T-helper 2 cell treated with Interferon-gamma antibody and Interleukin-4, amounts not matched to agents 5 μg/mL and 100 μg/mL, for 36 hours (primary cell): ENCODE measurements at regions not wholly inside any gene's neighbourhood (a gene's known extent, or its start where the extent isn't known, plus 50 kb on each side); places are given as distances from the start of the nearest gene placed in this dataset.

Experiments
- DNase-seq: peaks from one replicate; pipeline ENCODE4 v3.0.0; 2021; ENCODE audit warnings: low spot score
- H3K27ac Mint-ChIP-seq: one replicate; pipeline ENCODE4 v1.8.0; 2021; ENCODE audit warnings: mild to moderate bottlenecking, mixed read lengths
- H3K27me3 Mint-ChIP-seq: one replicate; pipeline ENCODE4 v1.8.0; 2021; ENCODE audit warnings: low read depth, mixed read lengths
- H3K36me3 Mint-ChIP-seq: one replicate; pipeline ENCODE4 v1.8.0; 2021; ENCODE audit warnings: low read depth, mixed read lengths
- H3K4me1 Mint-ChIP-seq: one replicate; pipeline ENCODE4 v1.8.0; 2021; ENCODE audit warnings: low read depth, mixed read lengths
- H3K4me3 Mint-ChIP-seq: one replicate; pipeline ENCODE4 v1.8.0; 2022; ENCODE audit warnings: mild to moderate bottlenecking, moderate library complexity, mixed read lengths
- H3K9me3 Mint-ChIP-seq: one replicate; pipeline ENCODE4 v1.8.0; 2021; ENCODE audit warnings: mixed read lengths

DNA sequence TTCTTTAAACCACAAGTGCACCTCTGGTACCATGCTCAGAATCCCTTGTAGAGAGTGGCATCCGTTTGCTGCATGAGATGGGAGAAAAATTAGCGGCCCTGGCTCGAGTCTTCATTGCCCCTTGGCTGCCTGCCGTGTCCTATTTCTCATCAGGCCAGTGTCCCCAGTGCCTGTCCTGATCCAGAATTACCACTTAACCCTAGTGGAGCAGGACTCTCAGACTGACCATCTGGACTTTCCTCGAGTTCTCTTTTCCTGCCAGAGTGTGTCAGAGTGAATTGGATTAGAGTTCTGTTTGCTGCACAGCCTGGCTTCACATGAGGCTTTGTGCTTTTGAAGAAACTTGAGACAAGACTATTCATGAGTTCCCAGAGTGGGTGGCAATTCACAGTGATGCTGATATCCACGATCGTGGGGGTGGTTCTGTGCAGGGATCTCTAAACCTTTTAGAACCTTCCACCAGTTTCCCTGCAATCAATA lies 92.6 kb downstream of the C9orf152 start:
- H3K4me3 Mint-ChIP-seq: no peak overlapping the region
- peaks cover 11% of the 10 kb centered on the region for H3K4me1 Mint-ChIP-seq

DNA sequence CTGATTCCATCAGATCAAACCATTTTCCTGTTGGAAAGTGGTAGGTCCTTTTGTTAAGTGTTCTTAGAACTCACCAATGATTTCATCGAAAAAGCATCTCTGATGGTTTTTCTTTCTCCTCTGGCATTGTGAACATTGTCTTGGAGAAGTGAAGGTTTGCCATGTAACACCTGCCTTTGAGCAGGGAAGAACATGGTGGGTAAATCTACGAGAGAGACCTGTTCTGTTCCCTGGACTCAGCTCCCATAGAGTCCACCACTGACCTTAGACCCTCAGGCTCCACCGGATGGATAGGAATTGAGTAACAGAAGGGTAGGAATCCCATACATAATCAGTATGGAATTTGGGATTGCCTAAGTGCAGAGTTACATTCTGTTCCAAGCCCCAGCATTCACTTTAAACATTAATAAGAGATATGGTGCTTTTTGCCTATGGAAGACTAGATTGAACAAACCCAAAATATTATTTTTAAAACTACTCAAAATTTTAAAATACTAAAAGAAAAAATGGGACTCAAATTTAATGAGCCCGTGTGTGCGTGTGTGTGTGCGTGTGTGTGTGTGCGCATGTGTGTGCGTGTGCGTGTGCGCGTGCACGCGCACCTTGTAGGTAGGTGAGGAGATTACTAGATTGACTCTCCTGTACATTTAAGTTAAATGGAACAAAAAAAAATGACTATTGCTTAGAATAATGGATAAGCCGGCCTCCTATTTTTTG lies 92.0 kb downstream of the C9orf152 start:
- no peak overlapping the region for H3K4me3 Mint-ChIP-seq
- H3K4me1 Mint-ChIP-seq: peaks cover 11% of the 10 kb centered on the region
- no peaks in the 10 kb centered on the region for H3K9me3 Mint-ChIP-seq
- H3K27ac Mint-ChIP-seq: peak overlapping the region; percentile 26
- peaks cover 9% of the 10 kb centered on the region for H3K36me3 Mint-ChIP-seq
- no peaks in the 10 kb centered on the region for H3K27me3 Mint-ChIP-seq
- no peak for DNase-seq

More for the DNA sequence above, 92.6 kb downstream of the C9orf152 start:
- Mint-ChIP-seq H3K36me3 (peaks cover 9% of the 10 kb centered on the region), H3K27me3 (no peaks in the 10 kb centered on the region), H3K9me3 (no peaks in the 10 kb centered on the region), H3K27ac (no peak overlapping the region)
- DNase-seq: no peak

DNA sequence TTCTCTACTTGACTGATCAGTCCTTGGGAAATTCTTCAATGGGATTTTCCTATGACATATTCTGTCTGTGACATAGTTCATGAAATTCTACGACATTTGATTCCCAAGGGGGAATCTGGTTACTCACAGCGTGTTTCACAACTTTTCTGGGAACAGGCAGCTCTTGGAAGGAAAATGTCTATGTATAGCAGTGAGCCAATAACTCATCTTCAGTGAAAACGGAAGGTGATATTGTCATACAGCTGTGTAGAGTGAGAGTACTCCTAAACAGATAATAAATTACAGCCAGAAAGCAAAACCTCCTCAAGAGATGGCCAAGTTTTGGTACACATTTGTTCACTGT lies 91.4 kb downstream of the C9orf152 start:
- Mint-ChIP-seq H3K4me1 (peaks cover 12% of the 10 kb centered on the region), H3K27ac (no peak overlapping the region), H3K4me3 (no peak overlapping the region), H3K36me3 (peaks cover 9% of the 10 kb centered on the region), H3K9me3 (no peaks in the 10 kb centered on the region), H3K27me3 (no peaks in the 10 kb centered on the region)
- DNase-seq: no peak

DNA sequence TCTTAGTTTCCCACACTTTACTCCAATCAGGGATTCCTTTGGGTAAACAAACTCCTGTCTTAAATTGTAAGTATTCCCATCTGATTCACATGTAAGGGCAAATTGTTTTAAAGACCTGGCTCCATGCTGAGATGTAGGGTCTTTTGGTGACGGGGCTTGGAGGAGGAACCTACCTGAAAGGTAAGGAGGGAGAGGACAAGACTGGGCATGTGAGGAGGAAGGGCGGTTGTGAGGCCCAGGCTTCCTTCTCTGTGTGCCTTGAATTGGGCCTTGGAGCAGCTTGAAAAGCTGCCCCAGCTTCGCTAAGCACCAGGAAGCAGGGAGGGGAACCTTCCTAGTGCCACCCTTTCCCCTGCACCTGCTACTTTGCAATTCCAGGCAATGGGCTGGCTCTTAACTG lies 86.8 kb downstream of the C9orf152 start:
- Mint-ChIP-seq H3K36me3 (peaks cover 2% of the 10 kb centered on the region), H3K4me3 (no peak overlapping the region), H3K27ac (peak overlapping the region; percentile 17), H3K4me1 (peaks cover 31% of the 10 kb centered on the region), H3K27me3 (no peaks in the 10 kb centered on the region), H3K9me3 (no peaks in the 10 kb centered on the region)
- DNase-seq: no peak

DNA sequence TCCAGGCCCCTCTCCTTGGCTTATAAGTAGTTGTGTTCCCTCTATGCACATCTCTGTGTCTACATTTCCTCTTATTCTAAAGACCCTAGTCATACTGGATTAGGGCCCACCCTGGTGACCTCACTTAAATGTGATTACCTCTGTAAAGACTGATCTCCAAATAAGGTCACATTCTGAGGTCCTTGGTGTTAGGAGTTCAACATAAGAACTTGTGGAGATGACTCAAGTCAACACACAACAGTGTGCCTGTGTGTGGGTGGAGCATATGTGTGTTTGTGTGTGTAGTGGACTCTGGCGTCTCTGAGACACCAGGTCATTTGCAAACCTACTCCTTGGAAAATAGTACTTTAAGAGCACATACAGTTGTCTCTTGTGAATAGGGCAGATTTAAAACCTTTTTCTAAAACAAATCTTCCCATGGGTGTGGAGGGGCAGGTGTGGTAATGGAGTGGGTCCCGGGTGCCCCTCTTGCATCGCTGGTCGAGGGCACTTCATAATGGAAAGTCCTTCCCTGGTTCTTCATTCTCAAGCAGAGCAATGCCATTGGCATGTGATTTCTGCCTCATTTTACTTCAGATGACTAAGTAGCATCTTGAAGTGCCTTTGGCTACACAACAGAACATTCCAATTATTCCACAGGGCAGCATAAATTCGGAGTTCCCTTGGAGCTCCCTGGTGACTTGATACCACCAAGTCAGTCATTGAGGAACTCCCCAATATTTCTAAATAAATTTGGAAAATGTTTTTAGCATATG lies 84.4 kb downstream of the C9orf152 start:
- Mint-ChIP-seq H3K36me3 (peaks cover 7% of the 10 kb centered on the region), H3K9me3 (no peaks in the 10 kb centered on the region), H3K4me1 (peaks cover 43% of the 10 kb centered on the region), H3K27me3 (no peaks in the 10 kb centered on the region), H3K27ac (peak overlapping the region; percentile 37), H3K4me3 (no peak overlapping the region)
- DNase-seq: no peak

DNA sequence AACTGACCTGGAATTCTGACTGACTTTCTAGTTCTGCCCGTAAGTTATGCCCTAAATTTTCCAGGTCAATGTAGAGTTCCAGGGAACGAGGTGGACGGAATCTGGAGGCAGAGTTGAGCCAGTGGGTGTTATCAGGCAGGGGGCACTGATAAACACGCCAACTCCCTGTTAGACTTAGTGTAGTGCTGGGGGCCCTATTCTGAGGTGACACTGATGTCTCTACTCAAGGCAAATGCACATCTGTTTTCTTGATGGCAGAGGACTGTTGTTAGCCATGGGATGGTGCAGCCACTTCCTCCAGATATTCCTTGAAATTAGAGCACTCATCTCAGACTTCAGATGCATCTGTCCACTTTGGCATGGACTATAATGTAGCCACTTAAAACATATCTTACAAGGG lies 83.5 kb downstream of the C9orf152 start:
- Mint-ChIP-seq H3K4me3 (no peak overlapping the region), H3K27me3 (no peaks in the 10 kb centered on the region), H3K9me3 (no peaks in the 10 kb centered on the region), H3K27ac (peak overlapping the region; percentile 58), H3K36me3 (peaks cover 7% of the 10 kb centered on the region), H3K4me1 (peaks cover 46% of the 10 kb centered on the region)
- DNase-seq: no peak

DNA sequence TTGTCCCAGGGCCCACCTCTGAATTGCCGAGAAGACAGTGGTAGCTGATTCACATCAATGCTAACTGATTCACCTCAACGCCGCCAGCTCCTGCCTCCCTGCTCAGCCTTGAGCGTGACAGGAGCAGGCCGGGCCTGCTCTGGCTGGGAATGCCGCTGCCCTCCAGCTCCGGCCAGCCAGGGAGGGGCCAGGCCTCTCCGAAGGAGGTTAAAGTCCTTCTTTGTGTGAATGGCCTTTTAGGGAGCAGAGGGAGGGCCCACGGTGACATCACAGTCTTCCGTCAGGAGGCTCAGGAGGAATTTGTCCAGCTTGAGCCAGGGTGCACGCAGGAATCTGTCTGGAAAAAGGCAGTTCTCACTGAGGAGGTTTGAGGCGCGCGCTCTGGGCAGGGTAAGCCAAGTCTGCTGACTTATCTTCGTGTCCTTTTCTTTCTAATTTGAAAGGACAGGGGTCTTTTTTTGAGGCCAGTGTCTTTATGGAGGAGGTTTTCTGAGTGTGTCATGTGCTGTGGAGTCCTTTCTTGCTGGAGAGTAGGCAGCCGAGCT lies 82.7 kb downstream of the C9orf152 start:
- no peak for DNase-seq
- H3K27ac Mint-ChIP-seq: peak overlapping the region; percentile 65

DNA sequence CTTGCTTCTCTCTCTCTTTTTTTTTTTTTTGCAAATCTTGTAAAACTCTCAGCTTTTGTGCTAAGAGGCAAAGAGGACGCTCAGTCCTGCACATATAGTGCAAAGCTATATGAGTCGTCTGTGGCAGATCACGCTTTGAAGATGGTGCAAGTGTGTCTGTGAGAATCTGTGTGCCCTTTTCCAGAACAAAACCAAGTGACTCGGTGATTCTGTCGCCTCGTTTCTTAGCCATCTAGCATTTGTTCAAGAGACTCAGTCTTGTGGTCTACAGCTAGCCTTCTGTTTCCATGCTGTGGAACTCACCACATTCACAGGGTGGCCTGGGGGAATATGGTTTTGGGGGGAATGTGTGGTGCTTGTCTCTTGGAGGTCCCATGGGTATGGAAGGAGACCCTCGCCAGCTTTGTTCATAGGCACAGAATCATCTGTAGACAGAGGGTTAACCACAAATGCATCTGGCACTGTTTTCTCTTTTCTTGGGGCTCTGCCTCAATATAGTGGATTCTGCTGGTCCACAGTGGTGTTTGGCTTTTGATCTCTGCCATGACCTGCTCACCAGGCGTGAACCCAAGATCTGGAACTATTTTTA lies 82.1 kb downstream of the C9orf152 start:
- H3K36me3 Mint-ChIP-seq: peaks cover 9% of the 10 kb centered on the region
- H3K27me3 Mint-ChIP-seq: no peaks in the 10 kb centered on the region
- no peak for DNase-seq
- peak overlapping the region; percentile 39 for H3K4me3 Mint-ChIP-seq
- H3K4me1 Mint-ChIP-seq: peaks cover 53% of the 10 kb centered on the region
- no peaks in the 10 kb centered on the region for H3K9me3 Mint-ChIP-seq
- H3K27ac Mint-ChIP-seq: peak overlapping the region; percentile 65

More for the DNA sequence above, 82.7 kb downstream of the C9orf152 start:
- H3K9me3 Mint-ChIP-seq: no peaks in the 10 kb centered on the region
- H3K4me1 Mint-ChIP-seq: peaks cover 53% of the 10 kb centered on the region
- peaks cover 9% of the 10 kb centered on the region for H3K36me3 Mint-ChIP-seq
- H3K27me3 Mint-ChIP-seq: no peaks in the 10 kb centered on the region
- H3K4me3 Mint-ChIP-seq: peak overlapping the region; percentile 39

DNA sequence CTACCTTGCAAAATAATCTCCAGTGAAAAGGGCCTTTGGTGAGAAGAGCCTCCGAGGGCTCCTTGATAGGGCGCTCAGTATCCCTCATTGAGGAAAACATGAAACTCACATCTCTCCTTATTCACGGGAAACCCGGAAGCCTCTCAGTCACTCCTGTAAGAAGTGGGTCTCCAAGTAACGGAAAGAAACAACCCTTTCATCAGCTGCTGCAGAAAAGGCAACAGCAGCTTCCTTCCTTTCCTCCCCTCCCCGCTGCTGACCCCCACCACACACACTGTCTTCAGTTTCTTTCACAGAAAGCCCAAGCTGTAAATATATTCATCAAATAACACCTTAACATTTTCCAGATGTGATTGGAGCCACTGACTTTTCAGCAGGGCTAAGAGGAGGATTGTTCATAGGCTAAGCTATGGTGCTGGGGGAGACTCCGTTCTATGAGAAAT lies 81.4 kb downstream of the C9orf152 start:
- DNase-seq: no peak
- Mint-ChIP-seq H3K36me3 (peaks cover 11% of the 10 kb centered on the region), H3K4me1 (peaks cover 53% of the 10 kb centered on the region), H3K27ac (peak overlapping the region; percentile 65), H3K4me3 (peak overlapping the region; percentile 27), H3K9me3 (no peaks in the 10 kb centered on the region), H3K27me3 (no peaks in the 10 kb centered on the region)

DNA sequence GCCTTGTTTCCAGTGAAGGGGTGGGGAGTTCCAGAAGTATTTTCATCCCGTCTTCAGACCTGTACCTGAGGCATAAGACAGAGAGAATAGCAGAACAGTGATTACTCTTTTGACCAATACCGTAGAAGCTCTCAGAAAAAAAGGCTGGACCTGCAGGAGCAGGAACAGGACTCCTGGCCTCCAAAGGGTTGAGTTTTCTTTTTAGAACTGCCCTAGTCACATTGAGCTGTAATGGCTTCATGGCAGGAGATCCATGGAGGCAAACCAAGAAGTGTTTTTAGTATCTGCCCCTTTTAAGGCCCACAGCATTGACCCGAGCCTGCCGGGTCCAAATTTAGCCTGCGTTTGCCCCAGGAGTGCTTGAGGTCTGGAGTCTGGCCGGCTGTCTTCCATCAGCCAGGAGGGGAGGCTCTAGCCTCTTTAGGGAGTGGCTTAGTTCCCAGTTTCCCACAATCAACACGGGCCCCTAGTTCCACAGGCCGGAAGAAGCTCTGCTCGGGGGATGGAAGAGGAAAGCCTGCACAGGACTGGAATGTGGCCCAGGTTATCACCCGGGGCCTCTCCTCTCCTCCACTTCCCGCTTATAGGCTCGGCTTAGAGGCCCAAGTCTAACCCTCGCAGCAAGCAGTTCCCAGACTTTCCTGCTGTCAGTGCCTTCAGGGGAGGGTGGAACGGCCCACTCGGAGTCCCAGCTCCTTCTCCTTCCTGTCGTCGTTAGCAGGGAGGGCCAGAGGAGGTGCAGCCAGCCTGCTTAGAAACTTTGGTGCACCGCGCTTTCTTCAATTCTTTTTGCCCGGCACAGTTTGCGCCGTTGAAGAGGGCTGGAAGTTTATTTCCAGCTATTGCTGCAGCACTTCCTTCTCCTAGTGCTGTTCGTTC lies 80.7 kb downstream of the C9orf152 start:
- Mint-ChIP-seq H3K4me1 (peaks cover 54% of the 10 kb centered on the region), H3K9me3 (no peaks in the 10 kb centered on the region), H3K27ac (peak overlapping the region; percentile 65), H3K4me3 (no peak overlapping the region), H3K27me3 (no peaks in the 10 kb centered on the region), H3K36me3 (peaks cover 15% of the 10 kb centered on the region)
- no peak for DNase-seq

DNA sequence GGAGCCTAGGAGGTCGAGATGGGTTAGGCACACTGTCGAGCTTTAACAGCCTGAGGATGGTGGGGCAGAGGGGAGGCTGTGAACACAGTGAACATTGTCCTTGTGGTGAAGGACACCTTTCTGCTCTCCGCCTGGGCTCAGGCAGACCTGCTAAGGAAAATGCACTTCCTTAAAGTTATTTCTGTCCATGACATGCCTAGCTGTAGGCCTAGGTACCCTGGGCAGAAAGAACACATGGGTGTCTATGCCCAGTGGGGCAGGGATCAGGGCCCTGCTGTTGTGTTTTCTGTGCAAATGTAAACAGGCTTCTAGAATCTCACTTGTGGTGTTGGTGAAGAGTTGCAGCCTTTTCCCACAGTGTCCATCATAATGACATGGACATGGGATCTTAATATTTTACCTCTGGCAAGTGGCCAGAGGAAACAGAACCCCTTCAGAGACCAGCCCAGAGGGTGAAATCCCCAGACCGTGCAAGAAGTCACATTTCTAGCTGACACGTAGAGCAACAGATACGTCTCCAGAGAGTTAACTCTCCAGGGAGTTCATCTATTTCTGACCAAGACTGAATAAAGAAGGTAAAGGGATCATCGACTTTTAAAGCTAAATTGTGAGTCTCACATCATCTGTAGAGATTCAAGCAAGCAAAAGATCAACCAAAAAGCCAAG lies 79.2 kb downstream of the C9orf152 start:
- Mint-ChIP-seq H3K4me3 (no peak overlapping the region), H3K27ac (peak overlapping the region; percentile 18), H3K4me1 (peaks cover 57% of the 10 kb centered on the region), H3K36me3 (peaks cover 18% of the 10 kb centered on the region), H3K27me3 (no peaks in the 10 kb centered on the region), H3K9me3 (no peaks in the 10 kb centered on the region)
- DNase-seq: no peak

DNA sequence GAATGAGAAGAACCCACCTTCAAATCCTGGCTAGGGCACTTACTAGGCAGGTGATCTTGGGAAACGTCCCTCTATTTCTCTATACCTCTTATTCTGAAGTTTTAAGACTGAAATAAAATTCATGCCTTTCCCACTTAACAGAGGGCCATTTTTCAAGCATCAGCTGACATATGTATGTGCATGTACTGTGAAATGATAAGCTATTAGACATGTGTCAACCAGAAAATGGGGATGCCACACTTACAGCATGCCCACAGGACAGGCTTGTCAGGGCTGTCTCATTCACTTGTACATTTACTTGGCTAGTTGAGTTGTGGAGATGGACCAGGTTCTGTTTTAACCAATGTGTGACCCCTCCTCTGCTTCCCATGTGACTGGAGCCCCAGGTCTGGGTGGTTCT lies 78.5 kb downstream of the C9orf152 start:
- Mint-ChIP-seq H3K27me3 (no peaks in the 10 kb centered on the region), H3K9me3 (no peaks in the 10 kb centered on the region), H3K36me3 (peaks cover 18% of the 10 kb centered on the region), H3K4me1 (peaks cover 53% of the 10 kb centered on the region), H3K27ac (peak overlapping the region; percentile 26), H3K4me3 (no peak overlapping the region)
- DNase-seq: no peak

DNA sequence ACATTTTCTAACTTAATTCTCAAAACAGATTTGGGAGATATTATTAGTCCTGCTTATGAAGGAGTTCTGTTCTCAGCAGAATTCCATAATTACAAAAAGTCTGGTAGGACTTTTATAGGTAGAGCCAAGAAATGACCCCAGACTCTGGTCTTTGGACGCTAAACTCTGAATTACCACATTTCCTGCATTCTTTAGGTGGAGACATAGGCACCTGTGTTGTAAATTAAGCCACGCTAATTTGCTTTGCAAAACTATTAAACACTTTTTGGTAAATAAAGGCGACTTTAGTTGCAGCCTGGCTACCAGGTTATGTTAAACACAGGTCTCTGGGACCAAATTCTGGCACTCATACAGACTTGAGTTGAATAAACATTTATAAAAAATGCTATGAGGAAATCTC lies 77.7 kb downstream of the C9orf152 start:
- Mint-ChIP-seq H3K4me1 (peaks cover 51% of the 10 kb centered on the region), H3K36me3 (peaks cover 18% of the 10 kb centered on the region), H3K27me3 (no peaks in the 10 kb centered on the region), H3K4me3 (no peak overlapping the region), H3K27ac (no peak overlapping the region), H3K9me3 (no peaks in the 10 kb centered on the region)
- no peak for DNase-seq
